ENCODE measurements at regions not wholly inside any gene's neighbourhood (a gene's known extent, or its start where the extent isn't known, plus 50 kb on each side); places are given as distances from the start of the nearest gene placed in this dataset.

GRCh38 chr13:68050761-68051160 lies 820.6 kb upstream of the PCDH9 start:
- no peaks in the 10 kb centered on the region for H3K9me2 ChIP-seq (replicated peaks; ENCODE audit: insufficient read depth, low read length)
- no peaks in the 10 kb centered on the region for H3K27me3 ChIP-seq (replicated peaks; ENCODE audit: insufficient read depth, low read length)
- H3K36me3 ChIP-seq (replicated peaks; ENCODE audit: insufficient read depth, low read length): no peaks in the 10 kb centered on the region
- no peaks in the 10 kb centered on the region for H3K4me1 ChIP-seq (ENCODE audit: low read length)
- H3K9ac ChIP-seq (ENCODE audit: low read length): no peak overlapping the region
- no peak overlapping the region for H3K4me3 ChIP-seq (ENCODE audit: low read length)
- H3K27ac ChIP-seq (ENCODE audit: low read length): no peak overlapping the region
- H3K79me2 ChIP-seq (ENCODE audit: low read length): no peaks in the 10 kb centered on the region
- no peaks in the 10 kb centered on the region for H3F3A ChIP-seq (ENCODE audit: insufficient read depth, low read length)
- no peaks in the 10 kb centered on the region for H3K9me3 ChIP-seq (replicated peaks; ENCODE audit: insufficient read depth, low read length)
- DNase-seq: no peak
- no peak for TF ChIP-seq EZH2phosphoT487 (IDR thresholded peaks at IDR 0.05; ENCODE audit: low read length)
- TF ChIP-seq EZH2 (optimal IDR thresholded peaks at IDR 0.05; ENCODE audit: low read depth, low read length): no peak
- no peak for TF ChIP-seq CTCF (IDR thresholded peaks at IDR 0.05; ENCODE audit: low read length)
- no peaks in the 10 kb centered on the region for H4K20me1 ChIP-seq (ENCODE audit: insufficient read depth, low read length)
- no peak overlapping the region for H2AFZ ChIP-seq (ENCODE audit: low read length)
- H3K4me2 ChIP-seq (ENCODE audit: low read depth, low read length): no peak overlapping the region

DNA sequence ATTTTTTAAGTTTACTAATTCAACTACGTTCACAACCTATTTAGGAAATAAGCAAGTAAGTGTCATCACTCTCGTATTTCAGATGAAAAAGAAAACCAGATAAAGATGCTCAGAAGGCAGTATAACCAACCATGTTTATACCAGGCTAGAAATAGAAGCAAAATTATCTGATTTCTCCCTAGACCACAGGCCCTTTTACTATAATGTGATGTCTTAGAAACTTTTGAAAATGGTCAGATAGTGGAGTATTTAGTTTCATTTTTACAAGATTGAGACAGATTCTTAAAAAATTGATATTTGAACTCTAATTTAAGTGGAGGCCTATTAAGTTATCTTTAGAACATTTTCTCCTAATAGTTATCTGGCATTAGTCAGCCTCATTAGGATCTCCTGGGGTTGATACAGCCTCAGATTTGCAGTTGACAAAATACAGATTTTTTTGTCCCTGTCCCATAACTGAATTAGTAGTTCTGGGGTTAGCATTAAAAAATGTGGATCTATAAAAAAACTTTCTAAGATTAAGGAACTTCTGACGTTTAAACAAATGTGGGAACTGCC lies 818.7 kb upstream of the PCDH9 start:
- no peaks in the 10 kb centered on the region for H3K27me3 ChIP-seq (replicated peaks; ENCODE audit: insufficient read depth, low read length)
- no peaks in the 10 kb centered on the region for H4K20me1 ChIP-seq (ENCODE audit: insufficient read depth, low read length)
- H2AFZ ChIP-seq (ENCODE audit: low read length): no peak overlapping the region
- TF ChIP-seq EZH2 (optimal IDR thresholded peaks at IDR 0.05; ENCODE audit: low read depth, low read length): no peak
- no peak for TF ChIP-seq EZH2phosphoT487 (IDR thresholded peaks at IDR 0.05; ENCODE audit: low read length)
- TF ChIP-seq CTCF (IDR thresholded peaks at IDR 0.05; ENCODE audit: low read length): no peak
- no peaks in the 10 kb centered on the region for H3F3A ChIP-seq (ENCODE audit: insufficient read depth, low read length)
- no peak overlapping the region for H3K4me2 ChIP-seq (ENCODE audit: low read depth, low read length)
- H3K4me1 ChIP-seq (ENCODE audit: low read length): no peaks in the 10 kb centered on the region
- no peak overlapping the region for H3K9ac ChIP-seq (ENCODE audit: low read length)
- H3K4me3 ChIP-seq (ENCODE audit: low read length): no peak overlapping the region
- no peaks in the 10 kb centered on the region for H3K36me3 ChIP-seq (replicated peaks; ENCODE audit: insufficient read depth, low read length)
- no peaks in the 10 kb centered on the region for H3K9me3 ChIP-seq (replicated peaks; ENCODE audit: insufficient read depth, low read length)
- H3K27ac ChIP-seq (ENCODE audit: low read length): no peak overlapping the region
- no peak for DNase-seq
- no peaks in the 10 kb centered on the region for H3K9me2 ChIP-seq (replicated peaks; ENCODE audit: insufficient read depth, low read length)
- no peaks in the 10 kb centered on the region for H3K79me2 ChIP-seq (ENCODE audit: low read length)

GRCh38 chr13:68047889-68048288 lies 817.8 kb upstream of the PCDH9 start:
- Histone ChIP-seq H3K36me3 (replicated peaks; ENCODE audit: insufficient read depth, low read length) (no peaks in the 10 kb centered on the region), H3K27me3 (replicated peaks; ENCODE audit: insufficient read depth, low read length) (no peaks in the 10 kb centered on the region), H3K79me2 (ENCODE audit: low read length) (no peaks in the 10 kb centered on the region), H2AFZ (ENCODE audit: low read length) (no peak overlapping the region), H3K4me2 (ENCODE audit: low read depth, low read length) (no peak overlapping the region), H3K9ac (ENCODE audit: low read length) (no peak overlapping the region), H4K20me1 (ENCODE audit: insufficient read depth, low read length) (no peaks in the 10 kb centered on the region), H3K4me3 (ENCODE audit: low read length) (no peak overlapping the region), H3K9me2 (replicated peaks; ENCODE audit: insufficient read depth, low read length) (no peaks in the 10 kb centered on the region), H3F3A (ENCODE audit: insufficient read depth, low read length) (no peaks in the 10 kb centered on the region), H3K4me1 (ENCODE audit: low read length) (no peaks in the 10 kb centered on the region), H3K27ac (ENCODE audit: low read length) (no peak overlapping the region), H3K9me3 (replicated peaks; ENCODE audit: insufficient read depth, low read length) (no peaks in the 10 kb centered on the region)
- DNase-seq: no peak
- TF ChIP-seq EZH2phosphoT487 (IDR thresholded peaks at IDR 0.05; ENCODE audit: low read length) (no peak), EZH2 (optimal IDR thresholded peaks at IDR 0.05; ENCODE audit: low read depth, low read length) (no peak), CTCF (IDR thresholded peaks at IDR 0.05; ENCODE audit: low read length) (no peak)
